Breast epithelium (tissue), 4 donors: ENCODE measurements at regions not wholly inside any gene's neighbourhood (a gene's known extent, or its start where the extent isn't known, plus 50 kb on each side); places are given as distances from the start of the nearest gene placed in this dataset.

ENCODE experiments used
- DNase-seq, 2 donors: peaks; one replicate each; pipeline ENCODE4 v3.0.0-alpha.2; 2019; ENCODE audit warnings: low spot score in 2 of 2
- H3K27ac ChIP-seq, 2 donors: fragments of 200-600 bp; sonication (generic) in 1 of 2; one replicate each; pipeline ENCODE4 v1.5.1; 2016 to 2019; ENCODE audit warnings: mild to moderate bottlenecking in 1 of 2
- H3K27me3 ChIP-seq, 2 donors: fragments of 200-600 bp; sonication (generic) in 1 of 2; one replicate each; pipeline versions ENCODE4 v1.5.1 to v1.6.0; 2017 to 2019; ENCODE audit warnings: control low read depth in 1 of 2, mild to moderate bottlenecking in 1 of 2
- H3K36me3 ChIP-seq: fragments of 200-600 bp; one replicate; pipeline ENCODE4 v1.5.1; 2019
- H3K4me1 ChIP-seq, 2 donors: fragments of 200-600 bp; sonication (generic); one replicate each; pipeline ENCODE4 v1.5.1; 2016 to 2019; ENCODE audit warnings: control low read depth in 1 of 2
- H3K4me3 ChIP-seq, 3 donors: fragments of 200-600 bp; sonication (generic); 1 replicate in 2 of 3; 2 replicates in 1 of 3; pipeline ENCODE4 v1.5.1; 2016 to 2019; ENCODE audit warnings: mild to moderate bottlenecking in 3 of 3, moderate library complexity in 2 of 3
- H3K9me3 ChIP-seq, 2 donors: fragments of 200-600 bp; sonication (generic) in 1 of 2; one replicate each; pipeline ENCODE4 v1.5.1; 2016 to 2019; ENCODE audit warnings: control low read depth in 1 of 2
- CTCF ChIP-seq, 3 donors: fragments of 450-650 bp; IDR thresholded peaks; one replicate each; pipeline ENCODE4 v1.5.1; 2016 to 2017; ENCODE audit warnings: antibody characterized with exemption in 3 of 3, mild to moderate bottlenecking in 3 of 3, moderate library complexity in 3 of 3
- POLR2A ChIP-seq: fragments of 450-650 bp; IDR thresholded peaks from one replicate; pipeline ENCODE4 v1.6.1; 2016; ENCODE audit warnings: antibody characterized with exemption, mild to moderate bottlenecking, moderate library complexity
- POLR2AphosphoS5 ChIP-seq, 3 donors: sonication (generic); formaldehyde crosslinking; IDR thresholded peaks; one replicate each; pipeline ENCODE4 v1.6.1; 2017; ENCODE audit warnings: antibody characterized with exemption in 3 of 3
- intact Hi-C: fragments of 100-400 bp; cut with DNase I; formaldehyde crosslinking; loops from one replicate; pipeline ENCODE4 v1.15.1; 2023; ENCODE audit warnings: low total_unique reads

GRCh38 chrX:2640436-2641150 lies 50.5 kb upstream of the CD99 start:
- Histone ChIP-seq H3K4me1 (no peaks in the 10 kb centered on the region), H3K27me3 (no peaks in the 10 kb centered on the region), H3K36me3 (no peaks in the 10 kb centered on the region), H3K9me3 (no peaks in the 10 kb centered on the region), H3K27ac (no peak overlapping the region), H3K4me3 (no peak overlapping the region)
- no peak for DNase-seq
- TF ChIP-seq POLR2A, result no peak
- TF ChIP-seq POLR2AphosphoS5 (IDR thresholded peaks at IDR 0.05), result no peak
- no peak for TF ChIP-seq CTCF (IDR thresholded peaks at IDR 0.05)
- intact Hi-C loops, result no loop called here

GRCh38 chrX:2638279-2638678 lies 52.8 kb upstream of the CD99 start:
- intact Hi-C loops, result no loop called here
- TF ChIP-seq CTCF (IDR thresholded peaks at IDR 0.05) (no peak), POLR2A (no peak), POLR2AphosphoS5 (IDR thresholded peaks at IDR 0.05) (no peak)
- Histone ChIP-seq H3K4me3 (no peak overlapping the region), H3K27ac (no peak overlapping the region), H3K36me3 (no peaks in the 10 kb centered on the region), H3K4me1 (no peaks in the 10 kb centered on the region), H3K9me3 (no peaks in the 10 kb centered on the region), H3K27me3 (no peaks in the 10 kb centered on the region)
- no peak for DNase-seq

GRCh38 chrX:2635342-2635741 lies 55.8 kb upstream of the CD99 start:
- intact Hi-C loops, result no loop called here
- Histone ChIP-seq H3K36me3 (no peaks in the 10 kb centered on the region), H3K27me3 (no peaks in the 10 kb centered on the region), H3K4me1 (no peaks in the 10 kb centered on the region), H3K9me3 (no peaks in the 10 kb centered on the region), H3K27ac (no peak overlapping the region), H3K4me3 (no peak overlapping the region)
- DNase-seq, result no peak
- TF ChIP-seq POLR2A (no peak), POLR2AphosphoS5 (IDR thresholded peaks at IDR 0.05) (no peak), CTCF (IDR thresholded peaks at IDR 0.05) (no peak)

GRCh38 chrX:2632533-2633504 lies 58.3 kb upstream of the CD99 start:
- no peaks in the 10 kb centered on the region for H3K27me3 ChIP-seq
- H3K27ac ChIP-seq, result no peak overlapping the region
- no peak for DNase-seq
- intact Hi-C loops, result no loop called here
- no peaks in the 10 kb centered on the region for H3K36me3 ChIP-seq
- no peaks in the 10 kb centered on the region for H3K4me1 ChIP-seq
- H3K9me3 ChIP-seq, result no peaks in the 10 kb centered on the region
- no peak overlapping the region for H3K4me3 ChIP-seq
- TF ChIP-seq CTCF (IDR thresholded peaks at IDR 0.05), result no peak
- no peak for TF ChIP-seq POLR2A
- no peak for TF ChIP-seq POLR2AphosphoS5 (IDR thresholded peaks at IDR 0.05)
